BLaER1 (cell line): ENCODE measurements at regions not wholly inside any gene's neighbourhood (a gene's known extent, or its start where the extent isn't known, plus 50 kb on each side); places are given as distances from the start of the nearest gene placed in this dataset.
"Not testable (repeated sequence)": the region's sequence is repeated elsewhere in the genome, so short reads cannot be mapped to it uniquely, and the experiment has no call there.

ENCODE experiments used
- H3K27ac ChIP-seq: shearing (Covaris generic); formaldehyde crosslinking; 2 replicates; pipeline ENCODE4 v1.8.1; 2022
- H3K27me3 ChIP-seq: shearing (Covaris generic); formaldehyde crosslinking; 2 replicates; pipeline ENCODE4 v1.8.1; 2022
- H3K36me3 ChIP-seq: shearing (Covaris generic); formaldehyde crosslinking; 2 replicates; pipeline ENCODE4 v1.8.1; 2022
- H3K4me1 ChIP-seq: shearing (Covaris generic); formaldehyde crosslinking; 2 replicates; pipeline ENCODE4 v1.8.1; 2022
- H3K4me2 ChIP-seq: shearing (Covaris generic); formaldehyde crosslinking; 2 replicates; pipeline ENCODE4 v1.8.1; 2022
- H3K4me3 ChIP-seq: shearing (Covaris generic); formaldehyde crosslinking; 2 replicates; pipeline ENCODE4 v1.8.1; 2022
- H3K9ac ChIP-seq: shearing (Covaris generic); formaldehyde crosslinking; 2 replicates; pipeline ENCODE4 v1.8.1; 2022
- H3K9me3 ChIP-seq: shearing (Covaris generic); formaldehyde crosslinking; 2 replicates; pipeline ENCODE4 v1.8.1; 2022
- H4K20me1 ChIP-seq: shearing (Covaris generic); formaldehyde crosslinking; 2 replicates; pipeline ENCODE4 v1.8.1; 2022
- Cebpa-rat ChIP-seq: shearing (Covaris generic); IDR thresholded peaks from 2 replicates; pipeline ENCODE4 v1.8.1; 2022

- H3K27ac ChIP-seq, result no peak overlapping the region
- H4K20me1 ChIP-seq, result no peaks in the 10 kb centered on the region
- no peak overlapping the region for H3K4me2 ChIP-seq
- no peaks in the 10 kb centered on the region for H3K4me1 ChIP-seq
- no peaks in the 10 kb centered on the region for H3K36me3 ChIP-seq
- H3K27me3 ChIP-seq, result no peaks in the 10 kb centered on the region
- H3K9ac ChIP-seq, result no peak overlapping the region
- no peaks in the 10 kb centered on the region for H3K9me3 ChIP-seq
- TF ChIP-seq Cebpa-rat, result no peak
- no peak overlapping the region for H3K4me3 ChIP-seq
Observed at GRCh38 chr14:53847057-53847456, 109.6 kb downstream of the BMP4 start.

- no peaks in the 10 kb centered on the region for H4K20me1 ChIP-seq
- H3K4me2 ChIP-seq, result no peak overlapping the region
- H3K9ac ChIP-seq, result no peak overlapping the region
- no peaks in the 10 kb centered on the region for H3K9me3 ChIP-seq
- no peaks in the 10 kb centered on the region for H3K4me1 ChIP-seq
- H3K27me3 ChIP-seq, result no peaks in the 10 kb centered on the region
- no peak overlapping the region for H3K4me3 ChIP-seq
- H3K36me3 ChIP-seq, result no peaks in the 10 kb centered on the region
- no peak overlapping the region for H3K27ac ChIP-seq
- TF ChIP-seq Cebpa-rat, result no peak
Observed at GRCh38 chr14:53845813-53846693, 110.6 kb downstream of the BMP4 start.

GRCh38 chr14:53842938-53843337 is 113.7 kb downstream of the BMP4 start:
- no peaks in the 10 kb centered on the region for H3K4me1 ChIP-seq
- H3K27me3 ChIP-seq, result no peaks in the 10 kb centered on the region
- H3K9ac ChIP-seq, result no peak overlapping the region
- no peak overlapping the region for H3K4me3 ChIP-seq
- no peak overlapping the region for H3K27ac ChIP-seq
- no peaks in the 10 kb centered on the region for H4K20me1 ChIP-seq
- H3K36me3 ChIP-seq, result no peaks in the 10 kb centered on the region
- no peak for TF ChIP-seq Cebpa-rat
- no peak overlapping the region for H3K4me2 ChIP-seq
- H3K9me3 ChIP-seq, result no peaks in the 10 kb centered on the region

- no peak overlapping the region for H3K4me3 ChIP-seq
- H3K9ac ChIP-seq, result no peak overlapping the region
- no peak overlapping the region for H3K27ac ChIP-seq
- no peaks in the 10 kb centered on the region for H3K27me3 ChIP-seq
- H3K9me3 ChIP-seq, result peaks cover 12% of the 10 kb centered on the region
- TF ChIP-seq Cebpa-rat, result no peak
- H3K4me2 ChIP-seq, result no peak overlapping the region
- H3K36me3 ChIP-seq, result no peaks in the 10 kb centered on the region
- H4K20me1 ChIP-seq, result no peaks in the 10 kb centered on the region
- no peaks in the 10 kb centered on the region for H3K4me1 ChIP-seq
Observed at GRCh38 chr14:53841109-53842099, 115.2 kb downstream of the BMP4 start.

GRCh38 chr14:53840444-53840843 is 116.2 kb downstream of the BMP4 start:
- H3K27ac ChIP-seq, result no peak overlapping the region
- H3K36me3 ChIP-seq, result no peaks in the 10 kb centered on the region
- TF ChIP-seq Cebpa-rat, result no peak
- no peaks in the 10 kb centered on the region for H3K27me3 ChIP-seq
- no peak overlapping the region for H3K4me2 ChIP-seq
- H3K4me3 ChIP-seq, result no peak overlapping the region
- H4K20me1 ChIP-seq, result no peaks in the 10 kb centered on the region
- H3K4me1 ChIP-seq, result no peaks in the 10 kb centered on the region
- no peak overlapping the region for H3K9ac ChIP-seq
- H3K9me3 ChIP-seq, result peaks cover 12% of the 10 kb centered on the region

- Histone ChIP-seq H3K27ac (no peak overlapping the region), H3K4me1 (no peaks in the 10 kb centered on the region), H3K27me3 (no peaks in the 10 kb centered on the region), H3K9ac (no peak overlapping the region), H3K4me3 (no peak overlapping the region), H3K4me2 (no peak overlapping the region), H4K20me1 (no peaks in the 10 kb centered on the region), H3K36me3 (no peaks in the 10 kb centered on the region), H3K9me3 (peaks cover 12% of the 10 kb centered on the region)
- no peak for TF ChIP-seq Cebpa-rat
Observed at GRCh38 chr14:53838374-53838773, 118.3 kb downstream of the BMP4 start.

- H3K27ac ChIP-seq, H3K27me3 ChIP-seq, H3K4me3 ChIP-seq, H4K20me1 ChIP-seq, H3K4me2 ChIP-seq, H3K4me1 ChIP-seq, H3K36me3 ChIP-seq, H3K9ac ChIP-seq: not testable (repeated sequence)
- H3K9me3 ChIP-seq, result peaks cover 12% of the 10 kb centered on the region
Observed at GRCh38 chr14:53837656-53838055, 119.0 kb downstream of the BMP4 start.

- no peak for TF ChIP-seq Cebpa-rat
Observed at GRCh38 chr14:53836551-53836950, 120.1 kb downstream of the BMP4 start.

GRCh38 chr14:53828820-53829219 is 127.8 kb downstream of the BMP4 start:
- H3K27me3 ChIP-seq, result no peaks in the 10 kb centered on the region
- no peak overlapping the region for H3K9ac ChIP-seq
- H3K4me1 ChIP-seq, result no peaks in the 10 kb centered on the region
- H3K9me3 ChIP-seq, result no peaks in the 10 kb centered on the region
- H3K36me3 ChIP-seq, result no peaks in the 10 kb centered on the region
- no peak overlapping the region for H3K27ac ChIP-seq
- H4K20me1 ChIP-seq, result no peaks in the 10 kb centered on the region
- H3K4me3 ChIP-seq, result no peak overlapping the region
- no peak overlapping the region for H3K4me2 ChIP-seq
- no peak for TF ChIP-seq Cebpa-rat

More at GRCh38 chr14:53836551-53836950, 120.1 kb downstream of the BMP4 start:
- H3K27ac ChIP-seq, result no peak overlapping the region
- H3K36me3 ChIP-seq, result no peaks in the 10 kb centered on the region
- H3K4me3 ChIP-seq, result no peak overlapping the region
- no peaks in the 10 kb centered on the region for H3K27me3 ChIP-seq
- no peaks in the 10 kb centered on the region for H4K20me1 ChIP-seq
- H3K4me2 ChIP-seq, result no peak overlapping the region
- peaks cover 12% of the 10 kb centered on the region for H3K9me3 ChIP-seq
- no peak overlapping the region for H3K9ac ChIP-seq
- H3K4me1 ChIP-seq, result no peaks in the 10 kb centered on the region

GRCh38 chr14:53824061-53824460 is 132.6 kb downstream of the BMP4 start:
- no peak overlapping the region for H3K9ac ChIP-seq
- no peak overlapping the region for H3K27ac ChIP-seq
- H3K4me2 ChIP-seq, result no peak overlapping the region
- no peak overlapping the region for H3K4me3 ChIP-seq
- H3K9me3 ChIP-seq, result no peaks in the 10 kb centered on the region
- H3K4me1 ChIP-seq, result no peaks in the 10 kb centered on the region
- no peaks in the 10 kb centered on the region for H3K36me3 ChIP-seq
- TF ChIP-seq Cebpa-rat, result no peak
- no peaks in the 10 kb centered on the region for H3K27me3 ChIP-seq
- H4K20me1 ChIP-seq, result no peaks in the 10 kb centered on the region
